ENCODE measurements at regions not wholly inside any gene's neighbourhood (a gene's known extent, or its start where the extent isn't known, plus 50 kb on each side); places are given as distances from the start of the nearest gene placed in this dataset.
A peak's percentile ranks its signal among the peaks of the same experiment; 100 is the strongest.
"Not testable (repeated sequence)": the region's sequence is repeated elsewhere in the genome, so short reads cannot be mapped to it uniquely, and the experiment has no call there.

GRCh38 chr9:117938896-117939295 is 234.7 kb downstream of the TLR4 start:
- DNase-seq (ENCODE audit: low read depth, low spot score): no peak

GRCh38 chr9:117944750-117945149 is 240.5 kb downstream of the TLR4 start:
- DNase-seq (ENCODE audit: low read depth, low spot score): not testable (repeated sequence)

GRCh38 chr9:117945286-117945685 is 241.1 kb downstream of the TLR4 start:
- DNase-seq (ENCODE audit: low read depth, low spot score): no peak

GRCh38 chr9:117951127-117951526 is 246.9 kb downstream of the TLR4 start:
- DNase-seq (ENCODE audit: low read depth, low spot score): no peak

- DNase-seq (ENCODE audit: low read depth, low spot score): no peak
These were observed 248.4 kb downstream of the TLR4 start for GRCh38 chr9:117952581-117952980.

- no peak for DNase-seq (ENCODE audit: low read depth, low spot score)
These were observed 253.1 kb downstream of the TLR4 start for GRCh38 chr9:117957267-117957666.

- DNase-seq (ENCODE audit: low read depth, low spot score): peak; percentile 20
These were observed 254.5 kb downstream of the TLR4 start for GRCh38 chr9:117958726-117959125.

- no peak for DNase-seq (ENCODE audit: low read depth, low spot score)
These were observed 259.4 kb downstream of the TLR4 start for GRCh38 chr9:117963493-117964090.

GRCh38 chr9:117970276-117971050 is 266.3 kb downstream of the TLR4 start:
- DNase-seq (ENCODE audit: low read depth, low spot score): no peak

GRCh38 chr9:117974108-117974507 is 269.9 kb downstream of the TLR4 start:
- no peak for DNase-seq (ENCODE audit: low read depth, low spot score)

GRCh38 chr9:117979914-117980313 is 275.7 kb downstream of the TLR4 start:
- no peak for DNase-seq (ENCODE audit: low read depth, low spot score)

GRCh38 chr9:117987945-117988344 is 283.7 kb downstream of the TLR4 start:
- no peak for DNase-seq (ENCODE audit: low read depth, low spot score)

- DNase-seq (ENCODE audit: low read depth, low spot score): no peak
These were observed 287.8 kb downstream of the TLR4 start for GRCh38 chr9:117992006-117992405.

GRCh38 chr9:118000581-118000980 is 296.4 kb downstream of the TLR4 start:
- DNase-seq (ENCODE audit: low read depth, low spot score): no peak

- DNase-seq (ENCODE audit: low read depth, low spot score): no peak
These were observed 299.0 kb downstream of the TLR4 start for GRCh38 chr9:118003240-118003639.

- no peak for DNase-seq (ENCODE audit: low read depth, low spot score)
These were observed 304.0 kb downstream of the TLR4 start for GRCh38 chr9:118008246-118008645.

- peak; percentile 28 for DNase-seq (ENCODE audit: low read depth, low spot score)
These were observed 305.4 kb downstream of the TLR4 start for GRCh38 chr9:118009614-118010013.

- DNase-seq (ENCODE audit: low read depth, low spot score): no peak
These were observed 313.5 kb downstream of the TLR4 start for GRCh38 chr9:118017607-118018122.

- no peak for DNase-seq (ENCODE audit: low read depth, low spot score)
These were observed 319.4 kb downstream of the TLR4 start for GRCh38 chr9:118023644-118024043.

- no peak for DNase-seq (ENCODE audit: low read depth, low spot score)
These were observed 324.0 kb downstream of the TLR4 start for GRCh38 chr9:118028225-118028624.

- no peak for DNase-seq (ENCODE audit: low read depth, low spot score)
These were observed 325.2 kb downstream of the TLR4 start for GRCh38 chr9:118029425-118029824.

GRCh38 chr9:118034701-118035100 is 330.5 kb downstream of the TLR4 start:
- no peak for DNase-seq (ENCODE audit: low read depth, low spot score)

- DNase-seq (ENCODE audit: low read depth, low spot score): no peak
These were observed 334.5 kb downstream of the TLR4 start for GRCh38 chr9:118038713-118039112.

Measured in iPS DF 19.7 (cell line).